ENCODE measurements at regions not wholly inside any gene's neighbourhood (a gene's known extent, or its start where the extent isn't known, plus 50 kb on each side); places are given as distances from the start of the nearest gene placed in this dataset.

- TF ChIP-seq, protein P1, sequence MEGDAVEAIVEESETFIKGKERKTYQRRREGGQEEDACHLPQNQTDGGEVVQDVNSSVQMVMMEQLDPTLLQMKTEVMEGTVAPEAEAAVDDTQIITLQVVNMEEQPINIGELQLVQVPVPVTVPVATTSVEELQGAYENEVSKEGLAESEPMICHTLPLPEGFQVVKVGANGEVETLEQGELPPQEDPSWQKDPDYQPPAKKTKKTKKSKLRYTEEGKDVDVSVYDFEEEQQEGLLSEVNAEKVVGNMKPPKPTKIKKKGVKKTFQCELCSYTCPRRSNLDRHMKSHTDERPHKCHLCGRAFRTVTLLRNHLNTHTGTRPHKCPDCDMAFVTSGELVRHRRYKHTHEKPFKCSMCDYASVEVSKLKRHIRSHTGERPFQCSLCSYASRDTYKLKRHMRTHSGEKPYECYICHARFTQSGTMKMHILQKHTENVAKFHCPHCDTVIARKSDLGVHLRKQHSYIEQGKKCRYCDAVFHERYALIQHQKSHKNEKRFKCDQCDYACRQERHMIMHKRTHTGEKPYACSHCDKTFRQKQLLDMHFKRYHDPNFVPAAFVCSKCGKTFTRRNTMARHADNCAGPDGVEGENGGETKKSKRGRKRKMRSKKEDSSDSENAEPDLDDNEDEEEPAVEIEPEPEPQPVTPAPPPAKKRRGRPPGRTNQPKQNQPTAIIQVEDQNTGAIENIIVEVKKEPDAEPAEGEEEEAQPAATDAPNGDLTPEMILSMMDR (conservative IDR thresholded peaks at IDR 0.05; ENCODE audit: low read depth, low read length), result no peak
- H3K4me3 ChIP-seq (ENCODE audit: low read depth, low read length), result no peak overlapping the region
- DNase-seq (ENCODE audit: low read depth), result no peak
These were observed 87.1 kb upstream of the PLSCR5 start for GRCh38 chr3:146692254-146692653.

- DNase-seq (ENCODE audit: low read depth), result no peak
- H3K4me3 ChIP-seq (ENCODE audit: low read depth, low read length), result no peak overlapping the region
- TF ChIP-seq, protein P1 (conservative IDR thresholded peaks at IDR 0.05; ENCODE audit: low read depth, low read length), result no peak
These were observed 80.1 kb upstream of the PLSCR5 start for GRCh38 chr3:146685050-146685814.

DNA sequence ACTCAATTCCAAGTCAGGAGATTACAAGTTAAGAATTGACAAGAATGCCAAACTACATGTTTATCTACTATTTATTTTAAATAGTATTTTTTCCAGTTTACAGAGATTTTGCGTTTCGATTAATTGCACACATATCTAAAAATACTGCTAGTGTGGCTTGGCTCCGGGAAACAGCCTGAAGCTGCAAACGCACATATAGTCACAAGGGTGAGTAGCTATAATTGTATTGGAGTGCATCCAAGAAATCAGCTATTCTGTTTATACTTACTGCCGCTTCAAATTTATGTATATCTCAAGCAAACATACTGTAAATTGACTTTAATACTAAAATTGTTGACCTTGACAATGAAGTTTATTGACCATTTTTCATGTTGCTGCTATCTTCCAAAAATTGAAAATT, 77.0 kb upstream of the PLSCR5 start:
- H3K4me3 ChIP-seq (ENCODE audit: low read depth, low read length), result no peak overlapping the region
- TF ChIP-seq, protein P1 (conservative IDR thresholded peaks at IDR 0.05; ENCODE audit: low read depth, low read length), result no peak
- no peak for DNase-seq (ENCODE audit: low read depth)

DNA sequence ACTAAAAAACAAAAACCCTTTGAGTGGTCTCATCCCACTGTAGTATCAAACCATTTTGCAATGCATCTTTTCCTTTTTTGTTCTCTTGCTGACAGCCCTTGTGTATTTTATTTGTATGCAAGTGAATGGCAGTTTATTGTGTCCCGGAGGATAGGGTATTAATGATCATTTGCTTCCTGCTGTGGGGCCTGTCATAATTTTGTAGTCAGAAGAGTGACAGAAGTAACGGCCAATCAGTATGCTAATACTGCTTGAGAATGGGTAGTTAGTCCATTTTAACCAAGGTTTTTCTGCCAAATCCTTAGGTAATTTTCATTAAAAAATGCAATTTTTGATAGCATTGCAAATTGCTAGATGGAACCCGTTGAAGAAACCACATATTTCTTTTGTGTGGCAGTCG, 75.5 kb upstream of the PLSCR5 start:
- TF ChIP-seq, protein P1 (conservative IDR thresholded peaks at IDR 0.05; ENCODE audit: low read depth, low read length), result no peak
- H3K4me3 ChIP-seq (ENCODE audit: low read depth, low read length), result no peak overlapping the region
- no peak for DNase-seq (ENCODE audit: low read depth)

GRCh38 chr3:146679995-146680394, 74.8 kb upstream of the PLSCR5 start:
- no peak overlapping the region for H3K4me3 ChIP-seq (ENCODE audit: low read depth, low read length)
- TF ChIP-seq, protein P1 (conservative IDR thresholded peaks at IDR 0.05; ENCODE audit: low read depth, low read length), result no peak

DNA sequence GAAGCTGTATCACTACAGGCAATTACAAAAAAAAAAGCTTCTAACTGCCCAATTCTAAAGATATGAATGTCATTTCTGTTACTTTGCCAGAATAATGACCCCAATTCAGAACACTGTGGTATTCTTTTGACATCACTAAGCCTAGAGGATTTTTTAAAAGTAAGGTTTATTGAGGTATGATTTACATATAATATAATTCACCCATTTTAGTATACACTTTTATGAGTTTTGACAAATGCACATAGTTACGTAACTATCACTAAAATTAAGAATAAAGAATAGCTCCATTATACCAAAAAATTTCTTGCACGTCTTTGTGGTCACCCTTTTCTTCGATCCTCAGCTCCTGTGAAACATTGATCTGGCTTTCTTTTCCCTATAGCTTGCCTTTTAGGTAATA, 74.0 kb upstream of the PLSCR5 start:
- DNase-seq (ENCODE audit: low read depth), result no peak
- TF ChIP-seq, protein P1 (conservative IDR thresholded peaks at IDR 0.05; ENCODE audit: low read depth, low read length), result no peak
- no peak overlapping the region for H3K4me3 ChIP-seq (ENCODE audit: low read depth, low read length)

More at GRCh38 chr3:146679995-146680394, 74.8 kb upstream of the PLSCR5 start:
- no peak for DNase-seq (ENCODE audit: low read depth)

DNA sequence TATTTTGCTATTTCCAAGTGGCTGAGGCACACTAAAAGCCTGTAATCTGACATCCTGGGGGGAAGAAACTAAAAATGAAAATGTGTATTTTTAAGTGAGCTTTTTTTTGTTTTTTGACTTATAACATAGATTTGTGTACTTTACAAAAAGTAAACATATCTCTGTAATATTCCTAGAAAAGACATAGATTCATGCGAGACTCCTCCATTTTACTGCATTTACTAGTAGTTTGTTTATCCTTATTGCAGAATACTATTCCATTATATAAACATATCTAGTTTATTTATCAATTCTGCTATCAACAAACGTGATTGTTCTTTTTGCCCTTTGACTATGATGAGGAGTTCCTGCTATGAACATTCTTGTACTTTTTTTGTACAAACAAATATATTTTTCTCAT, 67.8 kb upstream of the PLSCR5 start:
- no peak overlapping the region for H3K4me3 ChIP-seq (ENCODE audit: low read depth, low read length)
- TF ChIP-seq, protein P1 (conservative IDR thresholded peaks at IDR 0.05; ENCODE audit: low read depth, low read length), result no peak
- DNase-seq (ENCODE audit: low read depth), result no peak
